ENCODE measurements at regions not wholly inside any gene's neighbourhood (a gene's known extent, or its start where the extent isn't known, plus 50 kb on each side); places are given as distances from the start of the nearest gene placed in this dataset.

GRCh38 chr9:86652736-86653135, 294.6 kb downstream of the GAS1 start:
- Histone ChIP-seq H3K4me2 (replicated peaks; ENCODE audit: extremely low read depth, low read length, poor library complexity, severe bottlenecking) (no peak overlapping the region), H3K9me3 (replicated peaks in 1 of 2; ENCODE audit: control insufficient read depth in 1 of 2, insufficient read depth in 1 of 2, low read length in 2 of 2) (peaks cover 6 to 12% of the 10 kb centered on the region in 2 donors), H3K4me1 (ENCODE audit: control insufficient read depth in 1 of 2, insufficient read depth in 2 of 2, low read length in 2 of 2) (no peaks in the 10 kb centered on the region), H3K9ac (ENCODE audit: insufficient read depth, low read length, poor library complexity, severe bottlenecking) (no peak overlapping the region), H4K20me1 (ENCODE audit: insufficient read depth, low read length) (no peaks in the 10 kb centered on the region), H2AFZ (ENCODE audit: insufficient read depth, low read depth, low read length, poor library complexity, severe bottlenecking) (no peak overlapping the region), H3K79me2 (ENCODE audit: insufficient read depth, low read length) (no peaks in the 10 kb centered on the region), H3K4me3 (replicated peaks in 1 of 3; ENCODE audit: low read depth in 2 of 3, low read length in 3 of 3) (no peak overlapping the region), H3K27me3 (ENCODE audit: control insufficient read depth in 2 of 2, insufficient read depth in 2 of 2, low read length in 2 of 2) (no peaks in the 10 kb centered on the region), H3K27ac (ENCODE audit: low read depth in 1 of 2, low read length in 2 of 2) (no peak overlapping the region), H3K36me3 (replicated peaks in 1 of 2; ENCODE audit: control insufficient read depth in 1 of 2, insufficient read depth in 2 of 2, low read length in 2 of 2) (no peaks in the 10 kb centered on the region)
- no peaks in the 10 kb centered on the region for H3K36me3 Mint-ChIP-seq
- no peaks in the 10 kb centered on the region for H3K4me1 Mint-ChIP-seq
- H3K9me3 Mint-ChIP-seq: peaks cover 2 to 25% (median 11%) of the 10 kb centered on the region in 7 donors
- intact Hi-C loops (cut with micrococcal nuclease): no loop called here
- DNase-seq: no peak
- no peak for TF ChIP-seq CTCF (IDR thresholded peaks at IDR 0.05)
- WGBS (ENCODE audit: insufficient coverage): no CpG with 5 or more reads among the region's 2 CpGs
- H3K27ac Mint-ChIP-seq: no peak overlapping the region
- H3K4me3 Mint-ChIP-seq: no peak overlapping the region
- H3K27me3 Mint-ChIP-seq (ENCODE audit: low read depth in 3 of 3): peaks cover 0 to 3% (median 2%) of the 10 kb centered on the region in 3 donors

GRCh38 chr9:86649913-86650312, 295.7 kb upstream of the TUT7 start:
- TF ChIP-seq CTCF (IDR thresholded peaks at IDR 0.05): no peak
- no CpG with 5 or more reads among the region's 4 CpGs for WGBS (ENCODE audit: insufficient coverage)
- no peak overlapping the region for H3K9ac ChIP-seq (ENCODE audit: insufficient read depth, low read length, poor library complexity, severe bottlenecking)
- no peaks in the 10 kb centered on the region for H3K4me1 Mint-ChIP-seq
- H4K20me1 ChIP-seq (ENCODE audit: insufficient read depth, low read length): no peaks in the 10 kb centered on the region
- no peaks in the 10 kb centered on the region for H3K36me3 ChIP-seq (replicated peaks in 1 of 2; ENCODE audit: control insufficient read depth in 1 of 2, insufficient read depth in 2 of 2, low read length in 2 of 2)
- H3K36me3 Mint-ChIP-seq: no peaks in the 10 kb centered on the region
- no peak overlapping the region for H3K4me3 Mint-ChIP-seq
- H3K4me2 ChIP-seq (replicated peaks; ENCODE audit: extremely low read depth, low read length, poor library complexity, severe bottlenecking): no peak overlapping the region
- peaks cover 6 to 9% of the 10 kb centered on the region in 2 donors for H3K9me3 ChIP-seq (replicated peaks in 1 of 2; ENCODE audit: control insufficient read depth in 1 of 2, insufficient read depth in 1 of 2, low read length in 2 of 2)
- H3K27ac ChIP-seq (ENCODE audit: low read depth in 1 of 2, low read length in 2 of 2): no peak overlapping the region
- no peak for DNase-seq
- H2AFZ ChIP-seq (ENCODE audit: insufficient read depth, low read depth, low read length, poor library complexity, severe bottlenecking): no peak overlapping the region
- H3K27me3 Mint-ChIP-seq (ENCODE audit: low read depth in 3 of 3): peaks cover 0 to 3% (median 0%) of the 10 kb centered on the region in 3 donors
- no peak overlapping the region for H3K4me3 ChIP-seq (replicated peaks in 1 of 3; ENCODE audit: low read depth in 2 of 3, low read length in 3 of 3)
- peaks cover 0 to 15% (median 9%) of the 10 kb centered on the region in 7 donors for H3K9me3 Mint-ChIP-seq
- H3K79me2 ChIP-seq (ENCODE audit: insufficient read depth, low read length): no peaks in the 10 kb centered on the region
- intact Hi-C loops (cut with micrococcal nuclease): no loop called here
- no peaks in the 10 kb centered on the region for H3K4me1 ChIP-seq (ENCODE audit: control insufficient read depth in 1 of 2, insufficient read depth in 2 of 2, low read length in 2 of 2)
- no peak overlapping the region for H3K27ac Mint-ChIP-seq
- H3K27me3 ChIP-seq (ENCODE audit: control insufficient read depth in 2 of 2, insufficient read depth in 2 of 2, low read length in 2 of 2): no peaks in the 10 kb centered on the region

Data from CD14-positive monocyte (primary cell).